HG03060 (cell line): ENCODE measurements at regions not wholly inside any gene's neighbourhood (a gene's known extent, or its start where the extent isn't known, plus 50 kb on each side); places are given as distances from the start of the nearest gene placed in this dataset.
"Not testable (repeated sequence)": the region's sequence is repeated elsewhere in the genome, so short reads cannot be mapped to it uniquely, and the experiment has no call there.

ENCODE experiments used
- ATAC-seq: cut with Tn5 transposase; IDR thresholded peaks from one replicate; pipeline ENCODE4 v1.9.1; 2021; ENCODE audit warnings: low read depth, moderate number of reproducible peaks; ENCODE audit not compliant: unreplicated experiment

DNA sequence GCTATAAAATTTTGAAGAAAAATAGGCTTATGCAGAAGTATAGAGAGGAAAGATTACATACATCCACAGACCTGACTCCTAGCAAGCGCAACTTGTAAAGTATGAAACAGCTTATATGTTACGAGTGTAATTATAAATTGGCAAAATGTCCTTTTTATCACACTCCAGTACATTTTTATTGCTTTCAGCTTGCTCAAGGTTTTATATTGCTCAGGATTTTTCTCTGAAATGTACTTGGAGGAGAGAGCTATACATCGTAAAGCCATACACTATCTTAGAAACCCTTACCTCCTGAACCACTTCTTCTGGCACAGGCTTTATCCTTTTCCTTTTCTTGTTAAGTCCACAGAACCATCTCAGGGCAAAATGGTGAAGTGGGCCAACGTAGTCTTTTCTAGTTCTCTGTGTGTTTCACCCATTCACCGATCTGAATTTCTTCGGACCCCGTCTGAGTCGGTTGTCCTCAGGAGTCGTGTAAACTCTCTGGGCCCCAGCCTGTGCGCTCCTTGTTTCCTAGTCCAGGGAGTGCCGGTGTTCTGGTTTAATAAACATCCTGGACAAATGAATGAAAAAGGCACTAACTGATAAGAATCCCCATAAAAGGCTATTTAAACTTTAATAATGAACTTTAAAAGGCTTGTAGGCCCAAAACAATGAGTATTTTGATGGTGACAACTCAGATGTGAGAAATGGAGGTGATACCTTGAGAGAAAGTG is 150.2 kb upstream of the SPATA31A3 start:
- not testable (repeated sequence) for ATAC-seq

DNA sequence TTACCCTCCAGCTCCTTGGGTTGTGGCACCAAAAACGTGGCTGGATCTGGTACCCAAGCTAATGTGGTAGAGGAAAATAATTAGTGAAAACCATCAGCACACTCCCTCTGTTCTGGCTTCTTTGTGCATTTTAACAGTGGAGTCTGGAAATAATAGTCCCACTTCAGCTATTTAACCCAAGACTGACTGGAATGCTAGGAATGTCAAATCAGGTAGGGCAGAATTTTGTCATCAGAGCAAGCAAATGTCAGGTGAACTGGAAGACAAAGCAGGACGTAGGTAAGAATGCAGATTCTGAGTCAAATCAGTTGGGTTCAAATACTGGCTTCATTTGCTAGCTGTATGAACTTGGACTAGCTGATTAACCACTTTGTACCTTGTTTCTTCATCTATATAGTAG is 144.0 kb upstream of the SPATA31A3 start:
- ATAC-seq, result not testable (repeated sequence)

DNA sequence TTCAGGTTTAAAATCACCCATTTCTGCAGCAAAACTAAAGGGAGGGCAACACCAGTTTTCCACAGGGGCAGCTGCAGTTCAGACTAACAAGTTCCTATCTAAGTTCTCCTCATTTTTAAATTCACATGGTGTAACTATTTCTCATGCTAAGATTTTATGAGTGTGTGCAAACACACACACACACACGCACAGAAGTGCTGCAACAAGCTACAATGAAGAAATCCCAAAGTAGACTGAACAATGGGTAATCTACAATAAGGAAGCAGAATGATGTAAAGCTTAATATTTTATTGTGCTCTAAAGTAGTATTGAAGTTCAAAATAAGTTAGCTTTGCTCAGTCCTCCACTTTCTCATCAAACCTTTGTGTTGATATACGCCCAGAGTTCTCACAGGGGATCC is 140.8 kb upstream of the SPATA31A3 start:
- ATAC-seq, result not testable (repeated sequence)

DNA sequence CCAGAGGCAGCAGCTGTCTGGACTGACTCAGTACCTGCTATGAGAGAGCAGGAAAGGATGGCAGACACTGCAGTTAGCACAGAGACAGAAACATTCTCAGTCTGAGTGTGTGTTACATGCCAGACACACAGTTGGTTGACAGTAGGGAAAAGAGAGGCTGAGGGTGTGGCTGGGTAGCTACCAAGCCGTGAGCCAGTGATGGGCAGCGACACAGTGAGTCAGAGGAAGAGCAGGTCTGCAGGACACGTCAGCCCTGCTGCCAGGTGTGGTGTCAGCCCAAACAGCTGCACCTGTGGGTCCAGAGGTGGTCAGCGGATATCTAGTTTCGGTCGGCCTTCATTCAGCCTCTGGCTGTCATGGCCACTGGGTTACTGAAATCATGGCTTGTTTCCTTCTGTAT is 124.4 kb upstream of the SPATA31A3 start:
- not testable (repeated sequence) for ATAC-seq

DNA sequence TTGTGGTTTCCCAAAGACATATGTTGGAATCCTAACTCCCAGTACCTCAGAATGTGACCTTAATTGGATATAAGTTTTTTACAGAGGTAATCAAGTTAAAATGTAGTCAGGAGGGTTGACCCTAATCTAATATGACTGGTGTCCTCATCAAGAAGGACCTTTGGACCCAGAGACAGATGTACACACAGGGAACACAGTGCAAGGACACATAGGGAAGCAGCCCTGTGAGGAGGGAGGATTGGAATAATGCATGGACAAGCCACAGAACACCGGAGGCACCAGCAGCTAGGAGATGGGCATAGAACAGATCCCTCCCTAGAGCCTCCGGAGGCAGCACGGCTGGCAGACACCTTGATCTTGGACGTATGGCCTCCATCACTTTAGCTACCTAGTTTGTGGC is 119.8 kb upstream of the SPATA31A3 start:
- not testable (repeated sequence) for ATAC-seq

DNA sequence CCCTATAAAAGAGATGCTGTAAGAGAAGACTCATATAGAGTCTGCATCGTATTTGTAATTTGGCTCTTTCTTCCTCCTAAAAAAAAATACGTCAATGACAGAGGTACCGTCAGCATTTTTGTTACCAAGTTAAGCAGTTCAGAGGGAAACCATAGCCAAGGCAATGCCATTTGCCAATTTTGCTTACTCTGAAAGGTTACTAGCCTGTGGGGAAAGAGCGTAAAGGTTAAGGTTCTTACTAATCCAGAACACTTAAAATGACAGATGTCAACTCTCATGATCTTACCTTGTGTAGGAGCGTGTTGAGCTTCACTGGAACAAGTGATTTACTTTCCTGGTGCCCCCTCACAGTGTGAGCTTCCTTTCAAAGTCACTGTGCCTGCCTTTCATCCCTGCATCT is 119.4 kb upstream of the SPATA31A3 start:
- not testable (repeated sequence) for ATAC-seq

DNA sequence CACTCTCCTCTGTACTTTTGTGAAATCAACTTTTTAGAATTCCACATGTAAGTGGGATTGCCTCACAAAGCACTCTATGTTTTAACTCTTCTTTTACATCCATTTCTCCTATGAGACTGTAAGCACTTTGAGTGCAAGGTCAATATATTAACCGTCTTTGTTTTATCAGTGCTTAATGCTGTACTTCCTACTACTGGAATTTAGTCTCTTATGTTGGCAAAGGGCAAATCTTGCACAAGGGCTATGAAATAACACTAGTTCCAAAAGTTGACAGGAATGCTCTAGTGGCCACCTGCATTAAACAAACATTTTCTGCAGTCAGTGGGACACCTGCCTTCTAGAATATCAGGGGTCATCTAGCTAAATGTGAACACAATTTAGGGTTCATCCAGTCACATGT is 117.5 kb upstream of the SPATA31A3 start:
- ATAC-seq, result not testable (repeated sequence)

DNA sequence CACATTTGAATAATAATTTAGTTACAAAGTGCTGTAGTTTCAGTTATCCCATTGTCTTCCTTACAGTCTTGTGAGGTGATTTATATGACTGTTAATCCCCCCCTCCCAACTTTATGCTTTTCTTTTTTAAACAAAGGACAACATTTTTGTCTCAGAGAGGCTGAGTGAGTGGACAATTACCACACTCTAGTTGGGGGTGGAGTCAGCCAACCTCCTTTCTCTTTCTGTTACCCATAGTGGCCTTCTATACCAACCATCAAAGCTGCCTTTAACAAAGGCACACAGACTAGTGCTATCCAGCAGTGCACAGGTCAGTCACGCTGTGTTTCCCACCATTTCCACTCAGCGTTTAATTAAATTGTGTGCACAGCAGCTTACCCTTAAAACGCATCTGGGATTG is 114.3 kb upstream of the SPATA31A3 start:
- ATAC-seq, result not testable (repeated sequence)

DNA sequence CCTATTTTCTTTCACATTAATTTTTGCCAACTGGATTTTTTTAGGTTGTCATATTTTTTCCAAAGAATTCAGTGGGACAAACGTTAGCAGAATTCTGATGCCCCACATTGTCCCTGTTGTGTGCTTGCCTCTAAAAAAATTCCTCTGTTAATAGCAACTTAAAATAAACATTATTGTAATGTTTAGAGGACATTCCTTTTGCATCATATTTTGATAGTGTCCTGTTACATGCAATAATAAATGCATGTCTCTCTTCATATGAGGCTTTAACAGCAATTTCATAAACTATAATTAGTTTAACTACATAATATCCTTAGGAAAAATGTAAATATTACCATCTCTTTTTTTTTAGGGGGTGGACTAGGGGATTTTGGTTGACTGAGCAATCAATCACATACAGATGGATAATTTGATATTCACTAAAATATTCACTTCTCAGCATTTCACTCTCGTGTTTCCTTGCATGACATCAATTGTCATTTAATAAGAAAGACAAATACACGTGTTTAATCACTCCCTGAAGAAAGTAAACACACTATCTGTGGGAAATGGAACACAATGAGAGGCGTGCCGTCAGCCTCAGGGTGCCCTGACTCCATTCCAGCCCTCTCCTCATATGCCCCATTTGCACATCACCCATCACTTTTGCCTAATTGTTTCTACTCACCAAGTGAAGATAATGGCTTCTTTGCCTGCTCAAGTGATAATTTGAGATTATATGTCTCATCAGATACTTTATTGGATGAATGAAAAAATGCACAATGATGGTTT is 110.3 kb upstream of the SPATA31A3 start:
- not testable (repeated sequence) for ATAC-seq

DNA sequence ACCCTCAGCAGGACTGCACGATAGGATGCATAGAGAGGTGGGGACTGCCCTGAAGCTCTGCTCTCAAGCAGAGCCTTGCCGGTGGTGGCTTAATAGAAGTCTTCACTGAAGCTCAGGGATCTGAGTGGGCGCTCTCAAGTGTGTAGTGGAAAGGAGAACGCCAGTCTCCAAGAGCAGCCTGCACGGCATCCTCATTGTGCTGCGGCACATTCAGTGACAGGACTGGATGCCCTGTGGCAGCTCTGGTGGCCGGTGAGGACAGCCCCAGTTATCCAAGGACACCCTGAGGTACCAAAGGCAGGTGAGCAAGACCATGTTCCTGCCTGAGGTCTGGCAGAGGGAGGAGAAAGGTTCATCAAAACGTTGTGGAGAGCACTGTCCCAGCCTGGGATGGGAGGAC is 98.8 kb upstream of the SPATA31A3 start:
- not testable (repeated sequence) for ATAC-seq

DNA sequence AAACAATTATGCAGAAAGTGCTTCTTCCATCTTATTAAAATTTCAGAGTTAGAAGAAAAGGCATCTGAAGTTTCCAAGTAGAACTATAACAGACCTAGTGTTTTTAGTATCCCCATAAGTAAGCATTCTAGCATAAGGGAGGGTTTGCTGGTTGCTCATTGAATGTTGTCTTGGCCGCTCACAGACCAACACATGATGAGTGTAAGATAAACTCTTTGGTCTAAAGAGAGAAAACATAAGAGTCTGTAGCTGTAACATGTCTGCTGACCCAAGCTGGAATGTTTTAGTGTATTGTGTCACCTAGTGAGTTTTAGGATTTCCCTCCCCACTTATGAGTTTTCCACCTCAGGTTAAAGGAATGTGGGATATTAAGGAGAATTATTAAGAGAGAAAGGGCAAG is 94.5 kb upstream of the SPATA31A3 start:
- not testable (repeated sequence) for ATAC-seq

DNA sequence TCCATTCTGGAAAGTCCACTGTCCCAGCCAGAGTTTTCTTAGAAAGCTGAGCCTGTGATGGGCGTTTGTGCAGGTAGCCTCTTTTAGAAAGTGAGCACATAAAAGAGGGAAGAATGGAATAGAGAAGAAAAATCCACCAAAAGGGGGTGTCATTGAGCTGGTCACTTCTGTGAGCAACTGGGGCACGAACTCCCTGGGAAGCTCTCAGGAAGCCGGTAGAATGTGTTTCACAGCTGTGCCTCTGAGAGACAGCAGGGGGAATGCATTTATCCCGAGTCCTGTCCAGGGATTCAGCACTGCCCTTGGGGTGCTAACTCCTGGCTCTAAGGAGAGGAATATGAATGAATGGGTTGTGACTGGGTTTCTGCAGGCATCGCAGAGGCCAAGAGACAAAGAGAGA is 73.8 kb upstream of the SPATA31A3 start:
- ATAC-seq, result not testable (repeated sequence)

DNA sequence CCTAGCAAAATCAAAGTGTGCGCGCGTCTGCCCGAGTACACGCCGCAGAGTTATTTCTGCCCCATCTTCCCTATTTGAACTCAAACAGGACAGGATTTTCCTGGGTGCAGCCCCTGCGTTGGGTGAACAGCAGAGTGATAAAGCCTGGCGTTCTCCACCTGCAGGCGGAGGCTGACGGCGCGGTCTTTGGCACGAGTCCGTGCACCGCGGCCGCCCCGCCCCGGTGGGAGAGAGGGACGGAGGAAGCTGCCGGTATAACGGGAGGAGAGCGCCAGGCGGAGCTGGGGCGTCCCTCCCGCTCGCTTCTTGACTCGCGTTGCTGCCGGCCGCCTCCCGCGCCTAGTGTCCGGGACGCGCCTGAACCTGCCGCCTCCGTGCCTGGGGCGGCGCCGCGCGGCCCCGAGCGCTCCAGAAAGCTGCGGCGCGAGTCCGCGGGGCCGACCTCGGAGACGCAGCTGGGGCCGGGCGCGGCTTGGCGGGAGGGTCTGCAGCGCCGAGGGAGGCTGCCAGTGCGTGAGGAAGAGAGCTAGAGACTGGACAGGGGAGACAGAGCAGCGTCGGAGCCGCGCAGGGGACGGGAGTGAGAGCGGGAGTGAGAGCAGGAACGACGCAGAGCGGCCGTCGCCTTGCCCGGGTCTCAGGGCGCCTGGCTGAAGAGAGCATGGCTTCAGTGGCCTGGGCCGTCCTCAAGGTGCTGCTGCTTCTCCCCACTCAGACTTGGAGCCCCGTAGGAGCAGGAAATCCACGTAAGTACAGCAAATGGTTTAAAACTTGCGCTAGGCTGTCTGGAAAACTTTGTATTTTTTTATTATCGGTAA is 66.8 kb upstream of the SPATA31A3 start:
- not testable (repeated sequence) for ATAC-seq
